Prostate gland (tissue), 2 donors: ENCODE measurements at regions not wholly inside any gene's neighbourhood (a gene's known extent, or its start where the extent isn't known, plus 50 kb on each side); places are given as distances from the start of the nearest gene placed in this dataset.

ENCODE experiments used
- CTCF ChIP-seq, 4 experiments: fragments of 200-600 bp in 2 of 4; fragments of 450-650 bp in 2 of 4; sonication (generic) in 2 of 4; IDR thresholded peaks; 1 replicate in 3 of 4; 2 replicates in 1 of 4; pipeline ENCODE4 v1.5.1; 2016 to 2019; ENCODE audit warnings: antibody characterized with exemption in 4 of 4, mild to moderate bottlenecking in 2 of 4, moderate library complexity in 2 of 4
- POLR2A ChIP-seq: fragments of 450-650 bp; IDR thresholded peaks from one replicate; pipeline ENCODE4 v1.6.1; 2016; ENCODE audit warnings: antibody characterized with exemption, mild to moderate bottlenecking
- POLR2AphosphoS5 ChIP-seq: sonication (generic); formaldehyde crosslinking; IDR thresholded peaks from one replicate; pipeline ENCODE4 v1.6.1; 2017; ENCODE audit warnings: antibody characterized with exemption

- no peak for TF ChIP-seq POLR2AphosphoS5
- no peak for TF ChIP-seq CTCF (IDR thresholded peaks at IDR 0.05)
- TF ChIP-seq POLR2A, result no peak
Measured at GRCh38 chr2:8344144-8345097, 337.4 kb upstream of the ID2 start.
